PC-3 (cell line): ENCODE measurements at regions not wholly inside any gene's neighbourhood (a gene's known extent, or its start where the extent isn't known, plus 50 kb on each side); places are given as distances from the start of the nearest gene placed in this dataset.

ENCODE experiments used
- ATAC-seq: fragments of 200-7000 bp; cut with Tn5 transposase; 2 replicates; pipeline ENCODE4 v1.9.1; 2020; ENCODE audit warnings: mild to moderate bottlenecking, moderate library complexity
- BruUV-seq: library from RNA; stranded (reverse); fragments of 400-500 nt; replicated peaks from 2 replicates; lab custom pipeline; 2021; lab: Mats Ljungman, UMichigan
- CTCF ChIA-PET: fragments of 300-600 bp; sonication (Branson Sonifier 250); formaldehyde crosslinking; loops from one replicate; lab custom pipeline; 2022; ENCODE audit warnings: antibody characterized with exemption; lab: Charles Lee
- POLR2A ChIA-PET: fragments of 300-600 bp; sonication (Branson Sonifier 250); formaldehyde crosslinking; loops from one replicate; lab custom pipeline; 2022; ENCODE audit warnings: antibody characterized with exemption; ENCODE audit not compliant: unreplicated experiment; lab: Charles Lee
- DNase-seq: peaks from one replicate; pipeline ENCODE4 v3.0.0-alpha.2; 2015
- H2AFZ ChIP-seq: fragments of 300-600 bp; sonication (generic); 2 replicates; pipeline ENCODE4 v1.6.0; 2016; ENCODE audit warnings: antibody characterized with exemption, low read length
- H3F3A ChIP-seq: fragments of 300-600 bp; sonication (generic); one replicate; pipeline ENCODE4 v1.6.0; 2017; ENCODE audit warnings: antibody characterized with exemption, low read length, control low read depth, mild to moderate bottlenecking; ENCODE audit not compliant: unreplicated experiment
- H3K27ac ChIP-seq: fragments of 300-600 bp; sonication (generic); 2 replicates; pipeline ENCODE4 v1.5.1; 2016; ENCODE audit warnings: mild to moderate bottlenecking, low read length
- H3K27me3 ChIP-seq: fragments of 300-600 bp; sonication (generic); 2 replicates; pipeline ENCODE4 v1.6.1; 2016; ENCODE audit warnings: low read length, mixed read lengths
- H3K36me3 ChIP-seq: fragments of 300-600 bp; sonication (generic); 2 replicates; pipeline ENCODE4 v1.6.1; 2016; ENCODE audit warnings: low read depth, mixed run types, low read length, mixed read lengths
- H3K4me1 ChIP-seq: fragments of 300-600 bp; sonication (generic); 2 replicates; pipeline ENCODE4 v1.5.1; 2016; ENCODE audit warnings: low read length; ENCODE audit not compliant: insufficient read depth
- H3K4me2 ChIP-seq: fragments of 300-600 bp; sonication (generic); 2 replicates; pipeline ENCODE4 v1.6.0; 2016; ENCODE audit warnings: low read length
- H3K4me3 ChIP-seq: fragments of 300-600 bp; sonication (generic); 2 replicates; pipeline ENCODE4 v1.5.1; 2016; ENCODE audit warnings: mild to moderate bottlenecking, low read length, mixed read lengths
- H3K79me2 ChIP-seq: fragments of 300-600 bp; sonication (generic); 2 replicates; pipeline ENCODE4 v1.6.1; 2017; ENCODE audit warnings: low read length, mixed read lengths
- H3K9ac ChIP-seq: fragments of 300-600 bp; sonication (generic); 2 replicates; pipeline ENCODE4 v1.6.0; 2016; ENCODE audit warnings: mild to moderate bottlenecking, low read length
- H3K9me2 ChIP-seq: fragments of 300-600 bp; sonication (generic); replicated peaks from 2 replicates; pipeline ENCODE4 v1.6.1; 2016; ENCODE audit warnings: mixed run types, low read length, mixed read lengths
- H3K9me3 ChIP-seq: fragments of 300-600 bp; sonication (generic); 2 replicates; pipeline ENCODE4 v1.6.1; 2016; ENCODE audit warnings: low read length, mixed read lengths
- H4K20me1 ChIP-seq: fragments of 300-600 bp; sonication (generic); 2 replicates; pipeline ENCODE4 v1.6.1; 2016; ENCODE audit warnings: low read length, mixed read lengths
- CTCF ChIP-seq: fragments of 300-600 bp; sonication (generic); conservative IDR thresholded peaks from 2 replicates; pipeline ENCODE4 v1.5.1; 2017; ENCODE audit warnings: antibody characterized with exemption, low read depth, mild to moderate bottlenecking, low read length
- EZH2 ChIP-seq: fragments of 300-600 bp; sonication (generic); IDR thresholded peaks from one replicate; pipeline ENCODE4 v1.6.1; 2017; ENCODE audit warnings: antibody characterized with exemption, mild to moderate bottlenecking, low read length; ENCODE audit not compliant: unreplicated experiment
- EZH2phosphoT487 ChIP-seq: fragments of 300-600 bp; sonication (generic); IDR thresholded peaks from 2 replicates; pipeline ENCODE4 v1.6.1; 2018; ENCODE audit warnings: mild to moderate bottlenecking, antibody characterized with exemption, low read length, borderline replicate concordance
- intact Hi-C: fragments of 100-400 bp; cut with micrococcal nuclease; formaldehyde crosslinking; loops from 2 replicates; pipeline ENCODE4 v1.9.0; 2023

- ATAC-seq = no peak
- no peak overlapping the region for H3K4me2 ChIP-seq
- H3K27me3 ChIP-seq = peaks cover 42% of the 10 kb centered on the region
- no peaks in the 10 kb centered on the region for H3K9me3 ChIP-seq
- H3K9ac ChIP-seq = no peak overlapping the region
- H3K36me3 ChIP-seq = no peaks in the 10 kb centered on the region
- CTCF ChIA-PET = no interaction called here
- intact Hi-C loops = no loop called here
- no peaks in the 10 kb centered on the region for H3K4me1 ChIP-seq
- H3K79me2 ChIP-seq = no peaks in the 10 kb centered on the region
- POLR2A ChIA-PET = no interaction called here
- no peak overlapping the region for H3K27ac ChIP-seq
- no TSS peak for BruUV-seq
- H2AFZ ChIP-seq = no peak overlapping the region
- H3K4me3 ChIP-seq = no peak overlapping the region
- H4K20me1 ChIP-seq = no peaks in the 10 kb centered on the region
- TF ChIP-seq EZH2 (no peak), EZH2phosphoT487 (no peak), CTCF (no peak)
- H3K9me2 ChIP-seq = no peaks in the 10 kb centered on the region
- H3F3A ChIP-seq = no peaks in the 10 kb centered on the region
- no peak for DNase-seq
Measured at GRCh38 chr4:180550106-180550505, 1693.1 kb upstream of the TENM3 start.

- CTCF ChIA-PET = no interaction called here
- Histone ChIP-seq H3K4me1 (no peaks in the 10 kb centered on the region), H3K4me2 (no peak overlapping the region), H3K27me3 (peaks cover 34% of the 10 kb centered on the region), H3K27ac (no peak overlapping the region), H3K4me3 (no peak overlapping the region), H3K9ac (no peak overlapping the region), H3K79me2 (no peaks in the 10 kb centered on the region), H3K36me3 (no peaks in the 10 kb centered on the region), H2AFZ (no peak overlapping the region), H3F3A (no peaks in the 10 kb centered on the region), H4K20me1 (no peaks in the 10 kb centered on the region), H3K9me3 (no peaks in the 10 kb centered on the region), H3K9me2 (no peaks in the 10 kb centered on the region)
- TF ChIP-seq EZH2phosphoT487 (no peak), CTCF (peak; percentile 43; the same call in 1 of the 2 replicates)
- POLR2A ChIA-PET = no interaction called here
- intact Hi-C loops = no loop called here
- ATAC-seq = no peak
- DNase-seq = peak; percentile 7
- BruUV-seq = no TSS peak
Measured at GRCh38 chr4:180557348-180557747, 1685.9 kb upstream of the TENM3 start.

- POLR2A ChIA-PET = no interaction called here
- H3K27ac ChIP-seq = no peak overlapping the region
- intact Hi-C loops = no loop called here
Measured at GRCh38 chr4:180557950-180558349, 1685.3 kb upstream of the TENM3 start.

More at GRCh38 chr4:180557950-180558349, 1685.3 kb upstream of the TENM3 start:
- Histone ChIP-seq H3K9me2 (no peaks in the 10 kb centered on the region), H3K4me1 (no peaks in the 10 kb centered on the region), H3K79me2 (no peaks in the 10 kb centered on the region), H3K4me3 (no peak overlapping the region), H3K36me3 (no peaks in the 10 kb centered on the region), H3K9me3 (no peaks in the 10 kb centered on the region), H3K4me2 (no peak overlapping the region), H3K27me3 (peaks cover 33% of the 10 kb centered on the region), H3K9ac (no peak overlapping the region), H2AFZ (no peak overlapping the region), H4K20me1 (no peaks in the 10 kb centered on the region), H3F3A (no peaks in the 10 kb centered on the region)
- CTCF ChIA-PET = no interaction called here
- no peak for DNase-seq
- TF ChIP-seq EZH2phosphoT487 (no peak), CTCF (no peak), EZH2 (no peak)
- no TSS peak for BruUV-seq
- ATAC-seq = no peak
